ENCODE measurements at regions not wholly inside any gene's neighbourhood (a gene's known extent, or its start where the extent isn't known, plus 50 kb on each side); places are given as distances from the start of the nearest gene placed in this dataset.

DNA sequence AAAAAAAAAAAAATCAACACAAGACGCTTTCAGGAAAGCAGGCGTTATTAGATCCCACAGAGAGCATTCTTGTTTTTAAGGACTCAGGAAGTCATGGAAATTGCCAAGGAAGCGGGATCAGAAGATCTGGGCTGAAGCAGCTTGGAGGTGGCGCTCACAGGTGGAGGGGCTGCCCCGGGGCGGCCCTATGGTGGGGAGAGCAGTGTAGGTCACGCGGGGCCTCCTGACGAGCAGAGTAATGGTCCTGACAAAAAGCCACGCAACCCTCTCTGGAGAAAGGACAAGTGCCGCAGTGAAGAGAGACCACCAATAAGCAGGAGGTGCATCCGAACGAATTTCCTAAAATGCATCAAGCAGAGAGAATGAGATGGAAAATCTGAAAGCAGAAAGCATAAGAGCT is 407.0 kb downstream of the BRD1 start:
- TF ChIP-seq EZH2 (IDR thresholded peaks at IDR 0.05; ENCODE audit: insufficient read depth, poor library complexity, severe bottlenecking) (no peak), EZH2phosphoT487 (IDR thresholded peaks at IDR 0.05; ENCODE audit: insufficient read depth, low read depth) (no peak)
